ENCODE measurements at regions not wholly inside any gene's neighbourhood (a gene's known extent, or its start where the extent isn't known, plus 50 kb on each side); places are given as distances from the start of the nearest gene placed in this dataset.

DNA sequence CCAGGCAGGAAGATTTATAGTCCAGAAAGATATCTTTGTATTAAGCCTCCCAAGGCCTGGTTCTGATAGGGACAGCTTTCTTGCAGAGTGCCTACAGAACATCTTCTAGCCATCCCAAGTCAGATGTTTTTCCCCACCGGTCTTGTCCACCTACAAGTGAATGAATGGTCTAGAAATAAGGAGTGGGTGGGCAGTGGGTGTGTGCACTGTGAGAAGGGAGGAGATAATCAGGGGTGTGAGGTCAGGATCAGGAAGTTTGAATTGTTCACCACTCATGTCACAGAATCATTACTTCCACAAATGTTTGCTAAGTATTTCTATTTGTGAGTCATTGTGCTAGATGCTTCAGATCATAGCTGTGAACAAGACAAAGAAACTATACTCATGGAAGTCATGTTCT is 332.6 kb downstream of the NKX6-1 start (continued):
- TF ChIP-seq ZNF687 (IDR thresholded peaks at IDR 0.05): no peak

DNA sequence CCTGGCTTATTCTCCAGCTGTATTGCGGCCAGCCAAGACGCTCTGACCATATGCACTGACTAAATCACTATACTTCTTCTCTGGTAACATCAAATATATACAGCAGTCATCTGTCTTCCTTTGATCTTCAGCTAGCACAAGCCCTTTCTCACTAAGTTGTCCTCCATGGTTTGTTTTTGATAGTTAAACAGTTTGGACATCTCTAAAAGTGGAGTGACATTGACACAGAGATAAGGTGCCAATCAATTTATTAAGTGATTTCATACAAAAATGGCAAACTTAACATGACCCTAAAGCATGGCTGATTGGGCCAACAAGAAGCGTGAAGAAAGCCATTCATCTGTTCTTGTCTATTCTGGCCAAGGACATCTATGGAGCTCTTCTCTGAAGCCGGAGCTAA is 334.9 kb downstream of the NKX6-1 start:
- Histone ChIP-seq H3K4me2 (ENCODE audit: control insufficient read depth, insufficient read depth) (no peak overlapping the region), H3K9ac (ENCODE audit: control insufficient read depth, insufficient read depth, low read length) (no peak overlapping the region), H3K4me1 (ENCODE audit: control insufficient read depth, insufficient read depth, low read length) (no peaks in the 10 kb centered on the region), H3K36me3 (ENCODE audit: control insufficient read depth in 2 of 2, insufficient read depth in 2 of 2, low read length in 1 of 2) (no peaks in the 10 kb centered on the region), H3K79me2 (ENCODE audit: control insufficient read depth, insufficient read depth, low read length) (no peaks in the 10 kb centered on the region), H2AFZ (ENCODE audit: control insufficient read depth, low read depth, low read length) (no peak overlapping the region), H3K9me3 (replicated peaks; ENCODE audit: control insufficient read depth, insufficient read depth, low read length) (no peaks in the 10 kb centered on the region), H3K4me3 (no peak overlapping the region), H4K20me1 (ENCODE audit: control insufficient read depth, insufficient read depth) (no peaks in the 10 kb centered on the region), H3K27ac (ENCODE audit: control insufficient read depth, insufficient read depth) (no peak overlapping the region), H3K27me3 (replicated peaks in 1 of 2; ENCODE audit: control insufficient read depth in 2 of 2, insufficient read depth in 2 of 2, low read length in 1 of 2) (no peaks in the 10 kb centered on the region; a peak in 2 of 4 replicates)
- ChIA-PET CTCF (no interaction called here), SMC1A (ENCODE audit: uncharacterized antibody, unreplicated experiment) (interaction anchor here (1.2 kb wide), 1 partner anchor 21 kb away, joined by 3 read pairs; no protein-coding TSS in a partner anchor), POLR2A (no interaction called here), RAD21 (ENCODE audit: unreplicated experiment) (interaction anchor here (0.9 kb wide), 1 partner anchor 92 kb away, joined by 3 read pairs; no protein-coding TSS in a partner anchor)
- WGBS (ENCODE audit: insufficient coverage, insufficient replicate concordance, low lambda C conversion rate, missing lambda C conversion rate): 39% methylated on average over 4 of the region's 4 CpGs
- intact Hi-C loops (cut with micrococcal nuclease; ENCODE audit: unreplicated experiment) (no loop called here), in situ Hi-C loops (cut with MboI) (no loop called here)
- DNase-seq (ENCODE audit: low read depth, low spot score) (no peak), FAIRE-seq (no peak), ATAC-seq (no peak)
- no TSS peak for BruUV-seq (replicated peaks)
- TF ChIP-seq SUPT20H (IDR thresholded peaks at IDR 0.05; ENCODE audit: borderline replicate concordance, control insufficient read depth, low read depth, low read length) (no peak), IRF3 (IDR thresholded peaks at IDR 0.05) (no peak), ZSCAN29 (IDR thresholded peaks at IDR 0.05) (no peak), SPI1 (IDR thresholded peaks at IDR 0.05; ENCODE audit: borderline replicate concordance, insufficient read depth, low read depth, low read length) (no peak), CHD1 (IDR thresholded peaks at IDR 0.05; ENCODE audit: low read depth, low read length) (no peak), NFYA (IDR thresholded peaks at IDR 0.05; ENCODE audit: borderline replicate concordance, low read depth, low read length) (no peak), IKZF2 (IDR thresholded peaks at IDR 0.05) (no peak), HDGF (IDR thresholded peaks at IDR 0.05) (no peak), NKRF (conservative IDR thresholded peaks at IDR 0.05) (no peak), MYB (IDR thresholded peaks at IDR 0.05; ENCODE audit: borderline replicate concordance, low read depth, low read length) (no peak)
- TF ChIP-seq, protein P1, sequence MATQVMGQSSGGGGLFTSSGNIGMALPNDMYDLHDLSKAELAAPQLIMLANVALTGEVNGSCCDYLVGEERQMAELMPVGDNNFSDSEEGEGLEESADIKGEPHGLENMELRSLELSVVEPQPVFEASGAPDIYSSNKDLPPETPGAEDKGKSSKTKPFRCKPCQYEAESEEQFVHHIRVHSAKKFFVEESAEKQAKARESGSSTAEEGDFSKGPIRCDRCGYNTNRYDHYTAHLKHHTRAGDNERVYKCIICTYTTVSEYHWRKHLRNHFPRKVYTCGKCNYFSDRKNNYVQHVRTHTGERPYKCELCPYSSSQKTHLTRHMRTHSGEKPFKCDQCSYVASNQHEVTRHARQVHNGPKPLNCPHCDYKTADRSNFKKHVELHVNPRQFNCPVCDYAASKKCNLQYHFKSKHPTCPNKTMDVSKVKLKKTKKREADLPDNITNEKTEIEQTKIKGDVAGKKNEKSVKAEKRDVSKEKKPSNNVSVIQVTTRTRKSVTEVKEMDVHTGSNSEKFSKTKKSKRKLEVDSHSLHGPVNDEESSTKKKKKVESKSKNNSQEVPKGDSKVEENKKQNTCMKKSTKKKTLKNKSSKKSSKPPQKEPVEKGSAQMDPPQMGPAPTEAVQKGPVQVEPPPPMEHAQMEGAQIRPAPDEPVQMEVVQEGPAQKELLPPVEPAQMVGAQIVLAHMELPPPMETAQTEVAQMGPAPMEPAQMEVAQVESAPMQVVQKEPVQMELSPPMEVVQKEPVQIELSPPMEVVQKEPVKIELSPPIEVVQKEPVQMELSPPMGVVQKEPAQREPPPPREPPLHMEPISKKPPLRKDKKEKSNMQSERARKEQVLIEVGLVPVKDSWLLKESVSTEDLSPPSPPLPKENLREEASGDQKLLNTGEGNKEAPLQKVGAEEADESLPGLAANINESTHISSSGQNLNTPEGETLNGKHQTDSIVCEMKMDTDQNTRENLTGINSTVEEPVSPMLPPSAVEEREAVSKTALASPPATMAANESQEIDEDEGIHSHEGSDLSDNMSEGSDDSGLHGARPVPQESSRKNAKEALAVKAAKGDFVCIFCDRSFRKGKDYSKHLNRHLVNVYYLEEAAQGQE (IDR thresholded peaks at IDR 0.05; ENCODE audit: low read depth, low read length): no peak
